GM18861 (cell line): ENCODE measurements at regions not wholly inside any gene's neighbourhood (a gene's known extent, or its start where the extent isn't known, plus 50 kb on each side); places are given as distances from the start of the nearest gene placed in this dataset.
A peak's percentile ranks its signal among the peaks of the same experiment; 100 is the strongest.

ENCODE experiments used
- ATAC-seq: cut with Tn5 transposase; IDR thresholded peaks from one replicate; pipeline ENCODE4 v1.9.1; 2021; ENCODE audit not compliant: unreplicated experiment

DNA sequence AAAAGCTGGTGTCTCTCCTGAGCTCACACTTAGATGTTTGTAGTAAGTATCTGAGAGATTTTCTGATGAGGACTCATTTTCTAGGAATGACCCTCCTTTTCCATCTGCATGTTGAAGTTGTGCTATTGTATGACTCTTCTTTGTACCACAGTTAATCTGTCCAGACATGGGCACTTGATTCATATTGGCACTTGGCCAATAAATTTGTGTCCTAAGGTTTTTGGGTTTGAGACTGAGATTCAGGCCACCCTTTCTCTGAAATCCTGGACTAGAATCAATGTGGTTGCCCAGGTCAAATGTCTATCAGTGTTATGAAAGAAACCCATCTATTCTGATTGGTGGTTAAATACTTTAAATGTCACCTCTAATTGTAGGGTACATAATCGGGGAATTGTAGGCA lies 869.0 kb downstream of the SH3BGRL start:
- ATAC-seq: no peak

DNA sequence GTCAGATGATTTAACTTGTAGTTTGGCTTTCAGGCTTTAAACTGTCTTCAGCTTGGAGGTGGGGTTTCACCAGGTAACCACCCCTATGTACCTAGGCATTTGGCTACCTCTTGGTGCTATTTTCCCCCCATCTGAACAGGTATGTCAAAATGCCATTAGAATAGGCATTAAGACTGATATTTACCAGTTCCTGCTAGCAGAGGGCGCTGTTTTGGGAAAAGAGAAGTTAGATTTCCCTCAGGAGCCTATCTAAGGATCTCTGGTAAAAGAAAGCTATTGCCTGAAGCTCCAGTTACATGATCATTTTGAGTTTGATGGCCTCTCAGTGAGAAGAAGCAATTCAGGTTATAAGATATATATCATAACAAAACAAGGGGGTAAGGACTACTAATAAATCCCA lies 879.1 kb downstream of the SH3BGRL start:
- no peak for ATAC-seq

GRCh38 chrX:82087699-82088098 lies 885.8 kb downstream of the SH3BGRL start:
- no peak for ATAC-seq

- ATAC-seq: peak; percentile 58
These were observed 890.4 kb downstream of the SH3BGRL start for GRCh38 chrX:82092307-82092706.

DNA sequence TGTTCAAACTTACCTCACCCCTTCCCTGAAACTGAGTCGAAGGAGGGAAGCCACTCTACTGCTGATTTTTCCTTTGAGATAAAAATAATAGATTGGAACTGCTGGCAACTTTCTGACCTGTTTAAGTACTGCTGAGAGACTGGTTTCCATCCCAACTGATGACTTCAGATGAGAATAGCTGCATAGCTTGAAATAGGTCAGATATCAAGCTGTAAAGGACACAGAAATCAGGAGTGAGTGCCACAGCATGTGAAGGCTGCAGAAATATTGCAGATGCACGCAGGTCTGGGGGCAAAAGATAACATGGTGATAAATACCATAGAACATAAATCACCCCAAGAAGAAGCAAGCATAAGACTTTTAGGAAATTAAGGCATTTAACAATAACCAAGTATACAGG lies 923.2 kb downstream of the SH3BGRL start:
- ATAC-seq: no peak

- peak; percentile 94 for ATAC-seq
These were observed 925.6 kb downstream of the SH3BGRL start for GRCh38 chrX:82127228-82128123.

- no peak for ATAC-seq
These were observed 932.5 kb downstream of the SH3BGRL start for GRCh38 chrX:82134378-82134777.

GRCh38 chrX:82141942-82142341 lies 940.0 kb downstream of the SH3BGRL start:
- no peak for ATAC-seq

DNA sequence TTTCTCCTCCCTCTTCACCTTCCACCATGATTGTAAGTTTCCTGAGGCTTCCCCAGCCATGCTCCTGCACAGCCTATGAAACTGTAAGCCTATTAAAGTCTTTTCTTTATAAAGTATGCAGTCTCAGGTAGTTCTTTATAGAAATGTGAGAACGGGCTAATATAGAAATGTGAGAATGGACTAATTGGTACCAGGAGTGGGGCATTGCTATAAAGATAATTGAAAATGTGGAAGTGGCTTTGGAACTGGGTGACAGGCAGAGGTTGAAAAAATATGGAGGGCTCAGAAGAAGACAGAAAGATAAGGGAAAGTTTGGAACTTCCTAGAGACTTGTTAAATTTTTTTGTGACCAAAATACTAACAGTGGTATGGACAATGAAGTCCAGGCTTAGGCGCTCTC lies 959.3 kb downstream of the SH3BGRL start:
- no peak for ATAC-seq

DNA sequence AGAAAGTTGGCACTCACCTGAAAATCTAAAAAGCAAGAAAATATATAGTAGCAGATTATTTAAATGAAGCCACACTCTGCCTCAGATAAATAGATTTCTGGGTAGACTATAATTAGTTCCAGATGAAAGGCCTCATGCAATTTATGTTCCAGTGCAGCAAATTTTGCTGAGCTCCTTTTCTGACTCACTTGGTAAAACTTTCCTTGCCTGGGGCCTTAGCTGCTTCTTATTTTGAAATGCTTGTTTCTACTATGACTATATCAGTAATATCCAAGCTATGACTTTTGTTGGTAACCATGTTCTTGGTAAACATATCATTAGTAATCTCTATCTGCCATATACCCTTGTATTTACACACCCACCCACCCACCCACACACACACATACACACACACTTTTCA lies 961.8 kb downstream of the SH3BGRL start:
- ATAC-seq: no peak

DNA sequence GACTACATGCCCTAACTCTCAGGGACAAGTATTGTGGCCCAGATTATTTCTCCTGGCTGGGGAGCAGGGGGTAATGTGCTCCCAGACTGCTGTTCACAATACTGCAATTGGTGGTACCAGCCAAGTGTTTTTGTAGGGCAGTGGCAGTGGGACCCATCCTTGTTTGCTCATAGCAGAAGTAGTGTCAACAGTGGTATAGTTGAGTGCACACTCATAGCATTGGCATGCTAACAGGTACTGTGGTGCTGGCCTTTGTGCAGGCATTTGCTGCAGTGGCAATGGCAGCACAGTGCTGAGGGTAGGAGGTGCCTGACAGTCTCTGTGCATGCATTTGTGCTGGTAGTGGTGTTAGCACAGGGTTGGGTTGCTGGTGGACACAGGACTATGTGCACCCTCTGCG lies 995.0 kb downstream of the SH3BGRL start:
- no peak for ATAC-seq

DNA sequence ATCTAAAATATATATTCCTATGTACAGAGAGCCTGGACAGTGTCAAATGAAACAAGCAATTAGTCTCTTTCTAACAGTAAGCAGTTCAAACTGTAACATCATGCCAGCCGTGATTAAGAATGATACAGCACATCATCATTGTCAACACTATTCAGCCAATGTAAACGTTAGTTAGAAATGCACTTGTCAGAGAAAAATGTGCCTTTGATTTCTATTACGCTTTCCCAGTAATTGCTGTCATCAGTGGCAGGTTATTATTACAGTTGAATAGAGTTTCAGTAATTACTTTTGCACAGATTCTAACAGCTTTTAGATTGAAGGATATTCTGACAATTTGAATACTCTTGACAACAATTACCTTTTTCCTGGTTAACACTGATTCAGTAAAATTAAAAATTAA lies 1007.1 kb downstream of the SH3BGRL start:
- no peak for ATAC-seq

DNA sequence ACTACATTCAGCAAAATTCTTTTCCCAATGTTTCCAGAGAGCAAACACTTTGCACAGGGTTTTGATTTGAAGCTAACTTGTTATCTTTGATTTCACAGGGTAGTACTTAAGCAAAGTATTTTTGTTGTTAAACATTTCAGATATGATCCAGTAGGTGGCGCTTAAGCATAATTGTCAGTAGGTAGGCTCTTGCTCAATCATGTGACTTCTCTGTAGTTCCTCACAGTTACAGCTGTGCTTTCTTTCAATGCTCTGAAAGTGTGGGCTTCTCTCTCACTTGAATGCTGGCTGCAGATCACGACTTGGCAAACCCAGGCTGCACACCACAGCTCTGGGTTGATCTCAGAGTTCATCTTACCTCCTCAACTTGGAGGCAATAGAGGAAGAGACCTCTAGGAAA lies 1016.5 kb downstream of the SH3BGRL start:
- ATAC-seq: peak; percentile 96

GRCh38 chrX:82219129-82219528 lies 1017.2 kb downstream of the SH3BGRL start:
- no peak for ATAC-seq

- ATAC-seq: no peak
These were observed 1023.1 kb downstream of the SH3BGRL start for GRCh38 chrX:82224961-82225360.

DNA sequence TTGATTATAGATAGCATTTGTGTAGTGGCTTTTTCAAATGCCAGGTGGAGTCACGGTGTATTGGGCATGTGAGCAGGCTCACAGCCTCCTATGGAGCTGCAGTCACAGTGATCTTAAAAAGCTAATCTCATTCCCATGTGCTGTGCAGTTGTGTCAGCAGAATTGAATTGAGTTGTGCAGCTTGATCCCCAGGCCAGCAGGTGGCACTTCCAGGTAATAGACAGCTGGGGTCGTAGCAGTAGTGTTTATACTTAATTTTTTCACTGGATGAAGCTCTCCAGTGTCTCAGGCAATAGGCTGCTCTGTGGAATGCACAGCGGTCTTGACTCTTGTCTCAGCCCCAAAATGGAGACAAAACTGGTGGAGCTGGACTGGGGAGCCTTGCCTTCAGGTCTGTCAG lies 1028.1 kb downstream of the SH3BGRL start:
- no peak for ATAC-seq

GRCh38 chrX:82232679-82233078 lies 1030.8 kb downstream of the SH3BGRL start:
- ATAC-seq: no peak

GRCh38 chrX:82237328-82237727 lies 1035.4 kb downstream of the SH3BGRL start:
- ATAC-seq: no peak
